DND-41 (cell line): ENCODE measurements at regions not wholly inside any gene's neighbourhood (a gene's known extent, or its start where the extent isn't known, plus 50 kb on each side); places are given as distances from the start of the nearest gene placed in this dataset.

Experiments
- EZH2 ChIP-seq: IDR thresholded peaks from 3 replicates; pipeline ENCODE4 v1.6.1; 2012; ENCODE audit warnings: borderline replicate concordance, low read depth, mild to moderate bottlenecking, moderate library complexity, low read length, inconsistent platforms; ENCODE audit not compliant: severe bottlenecking
- TF ChIP-seq, protein P1 (sequence below): IDR thresholded peaks from 2 replicates; pipeline ENCODE4 v1.5.1; 2012; ENCODE audit warnings: borderline replicate concordance, low read length, moderate library complexity, mild to moderate bottlenecking; ENCODE audit not compliant: poor library complexity, severe bottlenecking; ENCODE audit errors: extremely low read depth

DNA sequence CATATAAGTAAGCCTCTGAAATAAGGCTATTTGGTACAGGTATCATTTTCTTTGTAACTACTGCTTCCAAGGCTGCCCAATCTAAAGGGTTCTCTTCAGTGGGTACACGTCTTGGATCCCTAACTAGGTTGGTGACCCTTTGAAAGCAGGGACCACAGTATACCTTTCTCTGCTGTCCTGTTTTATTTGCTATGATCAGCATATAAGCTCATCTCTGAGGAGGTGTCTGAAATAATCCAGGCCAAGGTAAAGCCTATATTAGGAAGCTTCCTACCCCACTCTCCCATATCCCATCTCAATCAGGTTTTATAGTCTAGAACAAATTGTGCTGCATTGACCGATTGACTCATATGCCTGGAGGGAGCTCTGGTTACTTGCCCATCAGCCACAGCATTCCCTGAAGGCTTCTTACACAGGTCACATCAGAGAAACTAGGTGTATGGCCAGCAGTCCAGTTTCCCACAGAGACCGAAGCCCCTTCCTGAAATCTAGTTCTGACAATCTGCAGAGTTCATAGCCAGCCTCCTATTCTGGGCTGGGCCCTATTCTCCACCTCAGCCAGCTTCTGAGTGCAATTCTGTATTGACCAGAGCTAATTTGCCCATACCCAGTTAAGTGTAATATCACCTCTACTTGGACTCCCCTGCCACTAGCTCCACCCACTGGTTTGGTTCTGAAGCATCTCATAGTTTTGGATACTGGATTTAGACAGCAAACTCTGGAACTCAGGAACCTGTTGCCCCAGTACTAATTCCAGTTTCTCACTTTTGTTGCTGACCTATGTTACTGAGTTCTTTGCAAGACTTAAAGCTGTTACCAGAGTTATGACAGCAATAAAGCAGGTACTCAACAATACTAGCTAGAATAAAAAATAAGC, 62.1 kb upstream of the ARHGAP20 start:
- TF ChIP-seq, protein P1, sequence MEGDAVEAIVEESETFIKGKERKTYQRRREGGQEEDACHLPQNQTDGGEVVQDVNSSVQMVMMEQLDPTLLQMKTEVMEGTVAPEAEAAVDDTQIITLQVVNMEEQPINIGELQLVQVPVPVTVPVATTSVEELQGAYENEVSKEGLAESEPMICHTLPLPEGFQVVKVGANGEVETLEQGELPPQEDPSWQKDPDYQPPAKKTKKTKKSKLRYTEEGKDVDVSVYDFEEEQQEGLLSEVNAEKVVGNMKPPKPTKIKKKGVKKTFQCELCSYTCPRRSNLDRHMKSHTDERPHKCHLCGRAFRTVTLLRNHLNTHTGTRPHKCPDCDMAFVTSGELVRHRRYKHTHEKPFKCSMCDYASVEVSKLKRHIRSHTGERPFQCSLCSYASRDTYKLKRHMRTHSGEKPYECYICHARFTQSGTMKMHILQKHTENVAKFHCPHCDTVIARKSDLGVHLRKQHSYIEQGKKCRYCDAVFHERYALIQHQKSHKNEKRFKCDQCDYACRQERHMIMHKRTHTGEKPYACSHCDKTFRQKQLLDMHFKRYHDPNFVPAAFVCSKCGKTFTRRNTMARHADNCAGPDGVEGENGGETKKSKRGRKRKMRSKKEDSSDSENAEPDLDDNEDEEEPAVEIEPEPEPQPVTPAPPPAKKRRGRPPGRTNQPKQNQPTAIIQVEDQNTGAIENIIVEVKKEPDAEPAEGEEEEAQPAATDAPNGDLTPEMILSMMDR, result no peak
- TF ChIP-seq EZH2, result no peak
